ENCODE measurements at regions not wholly inside any gene's neighbourhood (a gene's known extent, or its start where the extent isn't known, plus 50 kb on each side); places are given as distances from the start of the nearest gene placed in this dataset.

- TF ChIP-seq, protein P1, sequence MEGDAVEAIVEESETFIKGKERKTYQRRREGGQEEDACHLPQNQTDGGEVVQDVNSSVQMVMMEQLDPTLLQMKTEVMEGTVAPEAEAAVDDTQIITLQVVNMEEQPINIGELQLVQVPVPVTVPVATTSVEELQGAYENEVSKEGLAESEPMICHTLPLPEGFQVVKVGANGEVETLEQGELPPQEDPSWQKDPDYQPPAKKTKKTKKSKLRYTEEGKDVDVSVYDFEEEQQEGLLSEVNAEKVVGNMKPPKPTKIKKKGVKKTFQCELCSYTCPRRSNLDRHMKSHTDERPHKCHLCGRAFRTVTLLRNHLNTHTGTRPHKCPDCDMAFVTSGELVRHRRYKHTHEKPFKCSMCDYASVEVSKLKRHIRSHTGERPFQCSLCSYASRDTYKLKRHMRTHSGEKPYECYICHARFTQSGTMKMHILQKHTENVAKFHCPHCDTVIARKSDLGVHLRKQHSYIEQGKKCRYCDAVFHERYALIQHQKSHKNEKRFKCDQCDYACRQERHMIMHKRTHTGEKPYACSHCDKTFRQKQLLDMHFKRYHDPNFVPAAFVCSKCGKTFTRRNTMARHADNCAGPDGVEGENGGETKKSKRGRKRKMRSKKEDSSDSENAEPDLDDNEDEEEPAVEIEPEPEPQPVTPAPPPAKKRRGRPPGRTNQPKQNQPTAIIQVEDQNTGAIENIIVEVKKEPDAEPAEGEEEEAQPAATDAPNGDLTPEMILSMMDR (conservative IDR thresholded peaks at IDR 0.05) = no peak
- TF ChIP-seq EZH2 (IDR thresholded peaks at IDR 0.05; ENCODE audit: low read depth) = no peak
Measured at GRCh38 chr20:39269493-39270217, 307.5 kb downstream of the DHX35 start.
